ENCODE measurements at regions not wholly inside any gene's neighbourhood (a gene's known extent, or its start where the extent isn't known, plus 50 kb on each side); places are given as distances from the start of the nearest gene placed in this dataset.

DNA sequence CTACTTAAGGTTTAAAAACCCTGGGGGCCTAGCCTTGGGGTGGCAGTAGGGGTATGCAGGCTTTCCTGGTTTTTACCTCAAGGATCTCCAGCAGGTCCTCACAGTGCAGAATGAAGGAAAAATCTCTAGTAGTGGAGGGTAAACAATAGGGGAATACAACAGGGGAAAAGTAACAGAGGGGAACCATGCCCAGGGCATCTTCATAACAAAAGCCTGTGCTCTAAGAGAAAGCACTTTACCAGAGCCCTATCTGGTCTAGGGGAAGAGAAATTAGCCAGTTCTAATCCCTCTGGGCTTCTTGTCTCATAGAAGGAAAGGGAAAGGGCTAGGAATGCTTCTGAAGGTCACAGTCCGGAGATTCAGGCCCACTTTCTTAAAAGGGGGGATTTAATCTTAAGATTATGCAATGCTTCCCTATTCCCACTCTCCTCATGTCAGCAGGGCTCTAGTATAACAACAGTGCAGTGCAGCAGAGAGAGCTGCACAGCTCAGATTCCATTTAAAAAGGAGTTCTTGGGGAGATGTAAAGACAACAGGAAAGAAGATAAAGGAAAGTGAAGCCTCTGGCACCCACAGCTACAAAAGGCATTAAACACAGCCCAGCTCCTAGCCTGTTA, 149.0 kb upstream of the CYP1B1 start:
- H3K4me3 ChIP-seq = no peak overlapping the region
- no peak overlapping the region for H3K27ac ChIP-seq
- no peaks in the 10 kb centered on the region for H3K27me3 ChIP-seq
- no peaks in the 10 kb centered on the region for H3K9me3 ChIP-seq
- no peak for DNase-seq
- intact Hi-C loops (cut with DNase I) = no loop called here
- WGBS (ENCODE audit: insufficient coverage, low coverage, low lambda C conversion rate, missing lambda C conversion rate) = 63% methylated on average over 1 of the region's 1 CpG
- no peak for ATAC-seq
- H3K4me1 ChIP-seq = peaks cover 0 to 12% (median 2%) of the 10 kb centered on the region in 4 donors
- H3K36me3 ChIP-seq = no peaks in the 10 kb centered on the region
- no peak for TF ChIP-seq POLR2A (IDR thresholded peaks at IDR 0.05)
- TF ChIP-seq, protein P1, sequence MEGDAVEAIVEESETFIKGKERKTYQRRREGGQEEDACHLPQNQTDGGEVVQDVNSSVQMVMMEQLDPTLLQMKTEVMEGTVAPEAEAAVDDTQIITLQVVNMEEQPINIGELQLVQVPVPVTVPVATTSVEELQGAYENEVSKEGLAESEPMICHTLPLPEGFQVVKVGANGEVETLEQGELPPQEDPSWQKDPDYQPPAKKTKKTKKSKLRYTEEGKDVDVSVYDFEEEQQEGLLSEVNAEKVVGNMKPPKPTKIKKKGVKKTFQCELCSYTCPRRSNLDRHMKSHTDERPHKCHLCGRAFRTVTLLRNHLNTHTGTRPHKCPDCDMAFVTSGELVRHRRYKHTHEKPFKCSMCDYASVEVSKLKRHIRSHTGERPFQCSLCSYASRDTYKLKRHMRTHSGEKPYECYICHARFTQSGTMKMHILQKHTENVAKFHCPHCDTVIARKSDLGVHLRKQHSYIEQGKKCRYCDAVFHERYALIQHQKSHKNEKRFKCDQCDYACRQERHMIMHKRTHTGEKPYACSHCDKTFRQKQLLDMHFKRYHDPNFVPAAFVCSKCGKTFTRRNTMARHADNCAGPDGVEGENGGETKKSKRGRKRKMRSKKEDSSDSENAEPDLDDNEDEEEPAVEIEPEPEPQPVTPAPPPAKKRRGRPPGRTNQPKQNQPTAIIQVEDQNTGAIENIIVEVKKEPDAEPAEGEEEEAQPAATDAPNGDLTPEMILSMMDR (IDR thresholded peaks at IDR 0.05) = no peak

DNA sequence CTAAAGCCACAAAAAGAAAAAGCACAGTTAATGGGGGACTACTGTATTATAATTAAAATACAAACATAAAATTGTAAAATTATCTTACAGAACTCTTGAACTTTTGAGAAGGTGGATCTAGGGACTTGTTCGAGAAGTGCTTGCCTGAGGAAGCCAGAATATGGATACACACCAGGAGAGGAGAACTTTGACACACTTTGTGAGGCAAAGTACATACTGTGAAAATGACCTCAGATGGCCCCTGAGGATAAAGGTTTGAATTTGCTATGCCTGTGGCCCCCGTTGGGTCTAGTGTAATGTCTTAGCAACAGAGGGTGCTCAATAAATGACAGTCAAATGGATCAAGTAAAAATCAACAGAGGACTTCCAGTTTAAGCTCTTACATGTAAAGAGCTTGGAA, 148.2 kb upstream of the CYP1B1 start:
- Histone ChIP-seq H3K4me1 (peaks cover 0 to 12% (median 2%) of the 10 kb centered on the region in 4 donors), H3K9me3 (no peaks in the 10 kb centered on the region), H3K4me3 (no peak overlapping the region), H3K27ac (no peak overlapping the region), H3K36me3 (no peaks in the 10 kb centered on the region), H3K27me3 (no peaks in the 10 kb centered on the region)
- TF ChIP-seq, protein P1 (IDR thresholded peaks at IDR 0.05) = no peak
- TF ChIP-seq POLR2A (IDR thresholded peaks at IDR 0.05) = no peak
- peak; percentile 54 to 77 (median 62) for ATAC-seq
- WGBS (ENCODE audit: insufficient coverage, low coverage, low lambda C conversion rate, missing lambda C conversion rate) = 15% methylated on average over 1 of the region's 2 CpGs
- no peak for DNase-seq
- intact Hi-C loops (cut with DNase I) = no loop called here

DNA sequence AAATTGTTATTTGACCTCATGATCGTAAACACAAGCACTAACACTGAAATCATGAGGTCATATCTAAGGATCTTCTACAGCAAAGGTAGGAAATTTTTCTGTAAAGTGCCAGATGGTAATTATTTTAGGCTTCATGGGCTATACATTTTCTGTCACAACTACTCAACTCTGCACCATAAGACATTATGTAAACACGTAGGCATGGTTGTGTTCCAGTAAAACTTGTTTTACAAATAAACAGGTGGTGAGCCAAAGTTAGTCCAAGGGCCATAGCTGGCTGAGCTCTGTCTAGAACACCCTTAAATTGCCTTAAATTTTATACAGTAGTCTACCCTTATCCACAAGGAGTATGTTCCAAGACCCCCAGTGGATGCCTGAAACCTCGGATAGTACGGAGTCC, 147.3 kb upstream of the CYP1B1 start:
- no peak overlapping the region for H3K4me3 ChIP-seq
- peaks cover 0 to 12% (median 2%) of the 10 kb centered on the region in 4 donors for H3K4me1 ChIP-seq
- ATAC-seq = peak in 2 of 4 donors; percentile 17 to 40
- no peaks in the 10 kb centered on the region for H3K36me3 ChIP-seq
- no peak overlapping the region for H3K27ac ChIP-seq
- intact Hi-C loops (cut with DNase I) = no loop called here
- no peaks in the 10 kb centered on the region for H3K27me3 ChIP-seq
- H3K9me3 ChIP-seq = no peaks in the 10 kb centered on the region
- no peak for DNase-seq
- 62% methylated on average over 4 of the region's 4 CpGs for WGBS (ENCODE audit: insufficient coverage, low coverage, low lambda C conversion rate, missing lambda C conversion rate)
- TF ChIP-seq, protein P1 (IDR thresholded peaks at IDR 0.05) = no peak
- no peak for TF ChIP-seq POLR2A (IDR thresholded peaks at IDR 0.05)

DNA sequence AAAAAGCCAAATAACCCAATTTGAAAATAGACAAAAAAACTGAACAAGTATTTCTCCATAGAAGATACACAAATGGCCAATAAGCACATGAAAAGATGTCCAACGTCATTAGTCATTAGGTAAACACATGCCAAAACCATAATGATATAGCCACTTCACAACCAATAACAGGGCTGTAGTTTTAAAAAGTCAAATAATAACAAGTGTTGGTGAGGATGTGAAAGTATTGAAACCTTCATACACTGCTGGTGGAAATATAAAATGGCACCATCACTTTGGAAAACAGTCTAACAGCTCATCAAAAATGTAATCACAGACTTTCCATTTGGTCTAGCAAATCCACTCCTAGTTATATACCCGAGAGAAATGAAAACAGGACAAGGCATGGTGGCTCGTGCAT, 144.2 kb upstream of the CYP1B1 start:
- H3K4me1 ChIP-seq = peaks cover 0 to 29% (median 14%) of the 10 kb centered on the region in 4 donors
- TF ChIP-seq POLR2A (IDR thresholded peaks at IDR 0.05) = no peak
- TF ChIP-seq, protein P1 (IDR thresholded peaks at IDR 0.05) = no peak
- WGBS (ENCODE audit: insufficient coverage, low coverage, low lambda C conversion rate, missing lambda C conversion rate) = 61% methylated on average over 3 of the region's 3 CpGs
- H3K27me3 ChIP-seq = no peaks in the 10 kb centered on the region
- no peaks in the 10 kb centered on the region for H3K9me3 ChIP-seq
- DNase-seq = no peak
- ATAC-seq = no peak
- H3K4me3 ChIP-seq = no peak overlapping the region
- intact Hi-C loops (cut with DNase I) = no loop called here
- no peaks in the 10 kb centered on the region for H3K36me3 ChIP-seq
- no peak overlapping the region for H3K27ac ChIP-seq

Data from right lobe of liver (tissue), 6 donors.